CD4-positive, alpha-beta T cell (primary cell): ENCODE measurements at regions not wholly inside any gene's neighbourhood (a gene's known extent, or its start where the extent isn't known, plus 50 kb on each side); places are given as distances from the start of the nearest gene placed in this dataset.
"Not testable (repeated sequence)": the region's sequence is repeated elsewhere in the genome, so short reads cannot be mapped to it uniquely, and the experiment has no call there.

ENCODE experiments used
- ATAC-seq: fragments of 200-7000 bp; cut with Tn5 transposase; one replicate; pipeline ENCODE4 v1.10.0; 2022; ENCODE audit warnings: mild to moderate bottlenecking; ENCODE audit not compliant: poor library complexity
- CTCF ChIA-PET: fragments of 350-600 bp; sonication (Branson Sonifier 250); formaldehyde crosslinking; loops from one replicate; lab custom pipeline; 2021; ENCODE audit warnings: antibody characterized with exemption, inconsistent platforms; lab: Charles Lee
- POLR2A ChIA-PET: fragments of 350-600 bp; sonication (Branson Sonifier 250); formaldehyde crosslinking; loops from one replicate; lab custom pipeline; 2021; ENCODE audit warnings: antibody characterized with exemption, inconsistent platforms; lab: Charles Lee
- DNase-seq, 14 experiments: peaks; one replicate each; pipeline ENCODE4 v3.0.0-alpha.2; 2013 to 2020; ENCODE audit warnings: mixed read lengths in 2 of 14
- H3K27ac ChIP-seq, 2 donors: one replicate each; pipeline versions ENCODE4 v1.5.1 to v1.7.0; 2013; ENCODE audit warnings: low read length in 2 of 2, low read depth in 1 of 2, mild to moderate bottlenecking in 1 of 2
- H3K27me3 ChIP-seq, 2 experiments: 1 replicate in 1 of 2; 2 replicates in 1 of 2; pipeline versions ENCODE4 v1.6.1 to v1.7.0; 2013; ENCODE audit warnings: low read length in 2 of 2, control low read depth in 1 of 2, mild to moderate bottlenecking in 1 of 2, moderate library complexity in 1 of 2; ENCODE audit not compliant: insufficient read depth in 2 of 2, control insufficient read depth in 1 of 2
- H3K36me3 ChIP-seq: one replicate; pipeline ENCODE4 v1.6.1; 2013; ENCODE audit warnings: low read length, control low read depth; ENCODE audit not compliant: insufficient read depth
- H3K4me1 ChIP-seq: one replicate; pipeline ENCODE4 v1.6.1; 2013; ENCODE audit warnings: low read length, control low read depth; ENCODE audit not compliant: insufficient read depth
- H3K4me3 ChIP-seq: one replicate; pipeline ENCODE4 v1.5.1; 2013; ENCODE audit warnings: mild to moderate bottlenecking, low read length, moderate library complexity
- H3K9me3 ChIP-seq, 2 experiments: 1 replicate in 1 of 2; 2 replicates in 1 of 2; pipeline versions ENCODE4 v1.6.1 to v1.7.0; 2013; ENCODE audit warnings: low read length in 2 of 2, mild to moderate bottlenecking in 2 of 2, control low read depth in 1 of 2, moderate library complexity in 1 of 2; ENCODE audit not compliant: control insufficient read depth in 1 of 2, insufficient read depth in 1 of 2
- H3K27ac Mint-ChIP-seq: one replicate; pipeline ENCODE4 v1.8.0; 2020; ENCODE audit warnings: mixed read lengths
- H3K27me3 Mint-ChIP-seq: one replicate; pipeline ENCODE4 v1.8.0; 2021; ENCODE audit warnings: mixed read lengths
- H3K36me3 Mint-ChIP-seq: one replicate; pipeline ENCODE4 v1.8.0; 2021; ENCODE audit warnings: low read depth, mixed read lengths
- H3K4me1 Mint-ChIP-seq: one replicate; pipeline ENCODE4 v1.8.0; 2021; ENCODE audit warnings: low read depth, mixed read lengths
- H3K4me3 Mint-ChIP-seq: one replicate; pipeline ENCODE4 v1.8.0; 2020; ENCODE audit warnings: mild to moderate bottlenecking, mixed read lengths
- H3K9me3 Mint-ChIP-seq: one replicate; pipeline ENCODE4 v1.8.0; 2020; ENCODE audit warnings: mixed read lengths
- CTCF ChIP-seq: fragments of 200-600 bp; IDR thresholded peaks from one replicate; pipeline ENCODE4 v1.8.0; 2022; ENCODE audit warnings: antibody characterized with exemption, mild to moderate bottlenecking
- intact Hi-C, 2 experiments: fragments of 100-400 bp; cut with DNase I in 1 of 2; cut with micrococcal nuclease in 1 of 2; formaldehyde crosslinking; loops; one replicate each; pipeline versions ENCODE4 v1.15.1 to v1.9.0; 2023 to 2025; cut with DNase I, micrococcal nuclease

GRCh38 chr5:23437011-23437410, 70.4 kb upstream of the PRDM9 start:
- no peaks in the 10 kb centered on the region for H3K36me3 Mint-ChIP-seq
- no peak for TF ChIP-seq CTCF
- H3K27ac ChIP-seq: no peak overlapping the region
- H3K27me3 Mint-ChIP-seq: no peaks in the 10 kb centered on the region
- no peak overlapping the region for H3K27ac Mint-ChIP-seq
- intact Hi-C loops: no loop called here
- H3K27me3 ChIP-seq: no peaks in the 10 kb centered on the region
- no peak overlapping the region for H3K4me3 Mint-ChIP-seq
- no peaks in the 10 kb centered on the region for H3K4me1 ChIP-seq
- POLR2A ChIA-PET: no interaction called here
- DNase-seq (no peak), ATAC-seq (no peak)
- CTCF ChIA-PET: no interaction called here
- H3K4me3 ChIP-seq: no peak overlapping the region
- H3K9me3 ChIP-seq: peaks cover 0 to 11% of the 10 kb centered on the region in 2 experiments
- peaks cover 8% of the 10 kb centered on the region for H3K9me3 Mint-ChIP-seq
- H3K36me3 ChIP-seq: no peaks in the 10 kb centered on the region
- no peaks in the 10 kb centered on the region for H3K4me1 Mint-ChIP-seq

GRCh38 chr5:23433534-23434315, 73.7 kb upstream of the PRDM9 start:
- no peaks in the 10 kb centered on the region for H3K27me3 ChIP-seq
- Mint-ChIP-seq H3K4me1 (no peaks in the 10 kb centered on the region), H3K27ac (no peak overlapping the region), H3K4me3 (no peak overlapping the region), H3K27me3 (no peaks in the 10 kb centered on the region), H3K36me3 (no peaks in the 10 kb centered on the region), H3K9me3 (peaks cover 8% of the 10 kb centered on the region)
- no peak for TF ChIP-seq CTCF
- H3K36me3 ChIP-seq: no peaks in the 10 kb centered on the region
- CTCF ChIA-PET: no interaction called here
- no peaks in the 10 kb centered on the region for H3K4me1 ChIP-seq
- DNase-seq: no peak
- peaks cover 0 to 9% of the 10 kb centered on the region in 2 experiments for H3K9me3 ChIP-seq
- POLR2A ChIA-PET: no interaction called here
- intact Hi-C loops: no loop called here
- no peak overlapping the region for H3K27ac ChIP-seq
- ATAC-seq: no peak
- H3K4me3 ChIP-seq: no peak overlapping the region

- H3K36me3 ChIP-seq: no peaks in the 10 kb centered on the region
- Mint-ChIP-seq H3K36me3 (no peaks in the 10 kb centered on the region), H3K4me1 (no peaks in the 10 kb centered on the region), H3K4me3 (no peak overlapping the region), H3K9me3 (peaks cover 5% of the 10 kb centered on the region), H3K27ac (no peak overlapping the region), H3K27me3 (no peaks in the 10 kb centered on the region)
- no peak for ATAC-seq
- intact Hi-C loops: no loop called here
- H3K4me3 ChIP-seq: no peak overlapping the region
- DNase-seq: no peak
- ChIA-PET CTCF (no interaction called here), POLR2A (no interaction called here)
- H3K4me1 ChIP-seq: no peaks in the 10 kb centered on the region
- TF ChIP-seq CTCF: no peak
- H3K9me3 ChIP-seq: peaks cover 0 to 3% of the 10 kb centered on the region in 2 experiments
- no peak overlapping the region for H3K27ac ChIP-seq
- no peaks in the 10 kb centered on the region for H3K27me3 ChIP-seq
Observed at GRCh38 chr5:23428705-23429104, 78.7 kb upstream of the PRDM9 start.

- CTCF ChIA-PET, H3K27ac ChIP-seq, H3K36me3 Mint-ChIP-seq, H3K27me3 Mint-ChIP-seq, DNase-seq, H3K4me3 ChIP-seq, H3K27ac Mint-ChIP-seq, H3K4me1 ChIP-seq, H3K4me3 Mint-ChIP-seq, H3K27me3 ChIP-seq, H3K4me1 Mint-ChIP-seq, ATAC-seq, H3K36me3 ChIP-seq, intact Hi-C loops, POLR2A ChIA-PET, H3K9me3 ChIP-seq, H3K9me3 Mint-ChIP-seq: not testable (repeated sequence)
Observed at GRCh38 chr5:23420214-23420613, 87.2 kb upstream of the PRDM9 start.
